ENCODE measurements at regions not wholly inside any gene's neighbourhood (a gene's known extent, or its start where the extent isn't known, plus 50 kb on each side); places are given as distances from the start of the nearest gene placed in this dataset.

DNA sequence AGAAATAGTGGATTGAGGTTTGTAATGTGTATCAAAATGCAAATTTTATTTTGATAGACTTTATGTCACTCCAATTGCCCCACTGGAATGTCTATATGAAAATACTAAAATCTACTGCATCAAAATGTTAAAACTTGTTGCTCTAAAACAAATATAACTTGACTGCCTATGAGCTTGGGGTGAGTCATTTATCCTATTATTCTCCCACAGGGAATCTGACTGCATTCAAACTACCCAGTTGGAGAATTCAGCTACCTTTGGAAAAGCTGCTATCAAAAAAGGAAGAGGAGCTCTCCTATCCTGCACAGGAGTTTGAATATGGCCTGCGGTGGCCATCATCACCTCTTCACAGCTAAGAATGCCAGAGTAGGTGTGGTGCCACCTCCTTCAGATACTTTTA lies 173.1 kb downstream of the KLHL28 start:
- Histone ChIP-seq H3K4me1 (ENCODE audit: insufficient read depth, low read length) (no peaks in the 10 kb centered on the region), H4K20me1 (ENCODE audit: insufficient read depth, low read length) (no peaks in the 10 kb centered on the region), H3K27ac (ENCODE audit: low read depth, low read length) (no peak overlapping the region), H3K79me2 (ENCODE audit: insufficient read depth, low read length) (no peaks in the 10 kb centered on the region), H3K36me3 (ENCODE audit: insufficient read depth, low read length) (no peaks in the 10 kb centered on the region), H2AFZ (ENCODE audit: low read length) (no peak overlapping the region), H3K4me2 (ENCODE audit: insufficient read depth, low read length) (no peak overlapping the region), H3K9me3 (ENCODE audit: low read depth, low read length) (no peaks in the 10 kb centered on the region), H3K27me3 (ENCODE audit: insufficient read depth, low read length) (no peaks in the 10 kb centered on the region), H3K4me3 (ENCODE audit: insufficient read depth, low read length) (no peak overlapping the region)
- TF ChIP-seq, protein P1, sequence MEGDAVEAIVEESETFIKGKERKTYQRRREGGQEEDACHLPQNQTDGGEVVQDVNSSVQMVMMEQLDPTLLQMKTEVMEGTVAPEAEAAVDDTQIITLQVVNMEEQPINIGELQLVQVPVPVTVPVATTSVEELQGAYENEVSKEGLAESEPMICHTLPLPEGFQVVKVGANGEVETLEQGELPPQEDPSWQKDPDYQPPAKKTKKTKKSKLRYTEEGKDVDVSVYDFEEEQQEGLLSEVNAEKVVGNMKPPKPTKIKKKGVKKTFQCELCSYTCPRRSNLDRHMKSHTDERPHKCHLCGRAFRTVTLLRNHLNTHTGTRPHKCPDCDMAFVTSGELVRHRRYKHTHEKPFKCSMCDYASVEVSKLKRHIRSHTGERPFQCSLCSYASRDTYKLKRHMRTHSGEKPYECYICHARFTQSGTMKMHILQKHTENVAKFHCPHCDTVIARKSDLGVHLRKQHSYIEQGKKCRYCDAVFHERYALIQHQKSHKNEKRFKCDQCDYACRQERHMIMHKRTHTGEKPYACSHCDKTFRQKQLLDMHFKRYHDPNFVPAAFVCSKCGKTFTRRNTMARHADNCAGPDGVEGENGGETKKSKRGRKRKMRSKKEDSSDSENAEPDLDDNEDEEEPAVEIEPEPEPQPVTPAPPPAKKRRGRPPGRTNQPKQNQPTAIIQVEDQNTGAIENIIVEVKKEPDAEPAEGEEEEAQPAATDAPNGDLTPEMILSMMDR (IDR thresholded peaks at IDR 0.05; ENCODE audit: extremely low read depth, low read depth, low read length), result no peak
- DNase-seq (ENCODE audit: insufficient read length, low spot score, missing footprints), result no peak

- TF ChIP-seq, protein P1 (IDR thresholded peaks at IDR 0.05; ENCODE audit: extremely low read depth, low read depth, low read length), result no peak
- Histone ChIP-seq H4K20me1 (ENCODE audit: insufficient read depth, low read length) (no peaks in the 10 kb centered on the region), H3K4me1 (ENCODE audit: insufficient read depth, low read length) (no peaks in the 10 kb centered on the region), H3K9me3 (ENCODE audit: low read depth, low read length) (no peaks in the 10 kb centered on the region), H3K27ac (ENCODE audit: low read depth, low read length) (no peak overlapping the region), H3K27me3 (ENCODE audit: insufficient read depth, low read length) (no peaks in the 10 kb centered on the region), H3K4me2 (ENCODE audit: insufficient read depth, low read length) (no peak overlapping the region), H3K36me3 (ENCODE audit: insufficient read depth, low read length) (no peaks in the 10 kb centered on the region), H2AFZ (ENCODE audit: low read length) (no peak overlapping the region), H3K4me3 (ENCODE audit: insufficient read depth, low read length) (no peak overlapping the region), H3K79me2 (ENCODE audit: insufficient read depth, low read length) (no peaks in the 10 kb centered on the region)
- no peak for DNase-seq (ENCODE audit: insufficient read length, low spot score, missing footprints)
Measured at GRCh38 chr14:44785096-44785495, 176.7 kb downstream of the KLHL28 start.

GRCh38 chr14:44783901-44784300 lies 177.8 kb downstream of the KLHL28 start:
- no peak overlapping the region for H2AFZ ChIP-seq (ENCODE audit: low read length)
- TF ChIP-seq, protein P1 (IDR thresholded peaks at IDR 0.05; ENCODE audit: extremely low read depth, low read depth, low read length), result no peak
- no peaks in the 10 kb centered on the region for H3K36me3 ChIP-seq (ENCODE audit: insufficient read depth, low read length)
- no peaks in the 10 kb centered on the region for H3K9me3 ChIP-seq (ENCODE audit: low read depth, low read length)
- H3K27me3 ChIP-seq (ENCODE audit: insufficient read depth, low read length), result no peaks in the 10 kb centered on the region
- H3K4me1 ChIP-seq (ENCODE audit: insufficient read depth, low read length), result no peaks in the 10 kb centered on the region
- H3K27ac ChIP-seq (ENCODE audit: low read depth, low read length), result no peak overlapping the region
- DNase-seq (ENCODE audit: insufficient read length, low spot score, missing footprints), result no peak
- H3K4me3 ChIP-seq (ENCODE audit: insufficient read depth, low read length), result no peak overlapping the region
- H3K79me2 ChIP-seq (ENCODE audit: insufficient read depth, low read length), result no peaks in the 10 kb centered on the region
- no peaks in the 10 kb centered on the region for H4K20me1 ChIP-seq (ENCODE audit: insufficient read depth, low read length)
- H3K4me2 ChIP-seq (ENCODE audit: insufficient read depth, low read length), result no peak overlapping the region

GRCh38 chr14:44782775-44783238 lies 178.9 kb downstream of the KLHL28 start:
- H3K79me2 ChIP-seq (ENCODE audit: insufficient read depth, low read length), result no peaks in the 10 kb centered on the region
- no peaks in the 10 kb centered on the region for H4K20me1 ChIP-seq (ENCODE audit: insufficient read depth, low read length)
- no peaks in the 10 kb centered on the region for H3K27me3 ChIP-seq (ENCODE audit: insufficient read depth, low read length)
- no peaks in the 10 kb centered on the region for H3K4me1 ChIP-seq (ENCODE audit: insufficient read depth, low read length)
- no peak for DNase-seq (ENCODE audit: insufficient read length, low spot score, missing footprints)
- no peak overlapping the region for H3K27ac ChIP-seq (ENCODE audit: low read depth, low read length)
- no peak overlapping the region for H3K4me3 ChIP-seq (ENCODE audit: insufficient read depth, low read length)
- H3K9me3 ChIP-seq (ENCODE audit: low read depth, low read length), result no peaks in the 10 kb centered on the region
- H2AFZ ChIP-seq (ENCODE audit: low read length), result no peak overlapping the region
- H3K36me3 ChIP-seq (ENCODE audit: insufficient read depth, low read length), result no peaks in the 10 kb centered on the region
- H3K4me2 ChIP-seq (ENCODE audit: insufficient read depth, low read length), result no peak overlapping the region
- TF ChIP-seq, protein P1 (IDR thresholded peaks at IDR 0.05; ENCODE audit: extremely low read depth, low read depth, low read length), result no peak

Measured in osteoblast (primary cell).